ENCODE measurements at regions not wholly inside any gene's neighbourhood (a gene's known extent, or its start where the extent isn't known, plus 50 kb on each side); places are given as distances from the start of the nearest gene placed in this dataset.

GRCh38 chr2:67462738-67463496 is 65.8 kb downstream of the ETAA1 start:
- H3K36me3 ChIP-seq (ENCODE audit: insufficient read depth) = no peaks in the 10 kb centered on the region
- DNase-seq (ENCODE audit: extremely low spot score) = no peak
- 95% methylated on average over 2 of the region's 2 CpGs for WGBS
- H3K4me1 ChIP-seq (ENCODE audit: insufficient read depth) = no peaks in the 10 kb centered on the region
- no peak overlapping the region for H3K27ac ChIP-seq (ENCODE audit: low read depth)
- H3K4me3 ChIP-seq (ENCODE audit: low read depth, low read length) = no peak overlapping the region

GRCh38 chr2:67463810-67464209 is 66.7 kb downstream of the ETAA1 start:
- H3K4me3 ChIP-seq (ENCODE audit: low read depth, low read length) = no peak overlapping the region
- no peak overlapping the region for H3K27ac ChIP-seq (ENCODE audit: low read depth)
- 76% methylated on average over 5 of the region's 5 CpGs for WGBS
- no peaks in the 10 kb centered on the region for H3K4me1 ChIP-seq (ENCODE audit: insufficient read depth)
- no peaks in the 10 kb centered on the region for H3K36me3 ChIP-seq (ENCODE audit: insufficient read depth)
- DNase-seq (ENCODE audit: extremely low spot score) = no peak

- Histone ChIP-seq H3K4me1 (ENCODE audit: insufficient read depth) (no peaks in the 10 kb centered on the region), H3K4me3 (ENCODE audit: low read depth, low read length) (no peak overlapping the region), H3K27ac (ENCODE audit: low read depth) (no peak overlapping the region), H3K36me3 (ENCODE audit: insufficient read depth) (no peaks in the 10 kb centered on the region)
- DNase-seq (ENCODE audit: extremely low spot score) = no peak
Observed at GRCh38 chr2:67465623-67466022, 68.5 kb downstream of the ETAA1 start.

GRCh38 chr2:67466734-67467133 is 69.6 kb downstream of the ETAA1 start:
- Histone ChIP-seq H3K4me1 (ENCODE audit: insufficient read depth) (no peaks in the 10 kb centered on the region), H3K4me3 (ENCODE audit: low read depth, low read length) (no peak overlapping the region), H3K27ac (ENCODE audit: low read depth) (no peak overlapping the region), H3K36me3 (ENCODE audit: insufficient read depth) (no peaks in the 10 kb centered on the region)
- 80% methylated on average over 4 of the region's 4 CpGs for WGBS
- DNase-seq (ENCODE audit: extremely low spot score) = no peak

- no peak for DNase-seq (ENCODE audit: extremely low spot score)
- WGBS = 74% methylated on average over 3 of the region's 3 CpGs
- H3K4me1 ChIP-seq (ENCODE audit: insufficient read depth) = no peaks in the 10 kb centered on the region
- H3K4me3 ChIP-seq (ENCODE audit: low read depth, low read length) = no peak overlapping the region
- no peak overlapping the region for H3K27ac ChIP-seq (ENCODE audit: low read depth)
- no peaks in the 10 kb centered on the region for H3K36me3 ChIP-seq (ENCODE audit: insufficient read depth)
Observed at GRCh38 chr2:67471681-67472080, 74.5 kb downstream of the ETAA1 start.

- Histone ChIP-seq H3K4me3 (ENCODE audit: low read depth, low read length) (no peak overlapping the region), H3K27ac (ENCODE audit: low read depth) (no peak overlapping the region), H3K36me3 (ENCODE audit: insufficient read depth) (no peaks in the 10 kb centered on the region), H3K4me1 (ENCODE audit: insufficient read depth) (no peaks in the 10 kb centered on the region)
- WGBS = 20% methylated on average over 9 of the region's 9 CpGs
- peak; percentile 59 for DNase-seq (ENCODE audit: extremely low spot score)
Observed at GRCh38 chr2:67476809-67477790, 80.0 kb downstream of the ETAA1 start.

- Histone ChIP-seq H3K36me3 (ENCODE audit: insufficient read depth) (no peaks in the 10 kb centered on the region), H3K4me3 (ENCODE audit: low read depth, low read length) (no peak overlapping the region), H3K4me1 (ENCODE audit: insufficient read depth) (no peaks in the 10 kb centered on the region), H3K27ac (ENCODE audit: low read depth) (no peak overlapping the region)
- WGBS = 68% methylated on average over 1 of the region's 1 CpG
- no peak for DNase-seq (ENCODE audit: extremely low spot score)
Observed at GRCh38 chr2:67479261-67479660, 82.1 kb downstream of the ETAA1 start.

- H3K4me3 ChIP-seq (ENCODE audit: low read depth, low read length) = no peak overlapping the region
- H3K27ac ChIP-seq (ENCODE audit: low read depth) = no peak overlapping the region
- H3K36me3 ChIP-seq (ENCODE audit: insufficient read depth) = no peaks in the 10 kb centered on the region
- 48% methylated on average over 2 of the region's 2 CpGs for WGBS
- H3K4me1 ChIP-seq (ENCODE audit: insufficient read depth) = no peaks in the 10 kb centered on the region
- no peak for DNase-seq (ENCODE audit: extremely low spot score)
Observed at GRCh38 chr2:67485431-67485830, 88.3 kb downstream of the ETAA1 start.

- H3K36me3 ChIP-seq (ENCODE audit: insufficient read depth) = no peaks in the 10 kb centered on the region
- no peak for DNase-seq (ENCODE audit: extremely low spot score)
- H3K27ac ChIP-seq (ENCODE audit: low read depth) = no peak overlapping the region
- H3K4me3 ChIP-seq (ENCODE audit: low read depth, low read length) = no peak overlapping the region
- H3K4me1 ChIP-seq (ENCODE audit: insufficient read depth) = no peaks in the 10 kb centered on the region
- WGBS = 92% methylated on average over 1 of the region's 1 CpG
Observed at GRCh38 chr2:67486041-67486796, 89.1 kb downstream of the ETAA1 start.

GRCh38 chr2:67487993-67488392 is 90.9 kb downstream of the ETAA1 start:
- H3K4me3 ChIP-seq (ENCODE audit: low read depth, low read length) = no peak overlapping the region
- whole genome bisulfite sequencing = 88% methylated on average over 4 of the region's 4 CpGs

GRCh38 chr2:67489396-67489795 is 92.3 kb downstream of the ETAA1 start:
- Histone ChIP-seq H3K36me3 (ENCODE audit: insufficient read depth) (no peaks in the 10 kb centered on the region), H3K4me3 (ENCODE audit: low read depth, low read length) (no peak overlapping the region), H3K27ac (ENCODE audit: low read depth) (no peak overlapping the region), H3K4me1 (ENCODE audit: insufficient read depth) (no peaks in the 10 kb centered on the region)
- WGBS = 76% methylated on average over 8 of the region's 8 CpGs
- no peak for DNase-seq (ENCODE audit: extremely low spot score)

More at GRCh38 chr2:67487993-67488392, 90.9 kb downstream of the ETAA1 start:
- no peak for DNase-seq (ENCODE audit: extremely low spot score)
- no peak overlapping the region for H3K27ac ChIP-seq (ENCODE audit: low read depth)
- H3K4me1 ChIP-seq (ENCODE audit: insufficient read depth) = no peaks in the 10 kb centered on the region
- H3K36me3 ChIP-seq (ENCODE audit: insufficient read depth) = no peaks in the 10 kb centered on the region

GRCh38 chr2:67498931-67499330 is 101.8 kb downstream of the ETAA1 start:
- H3K4me3 ChIP-seq (ENCODE audit: low read depth, low read length) = no peak overlapping the region
- no peak overlapping the region for H3K27ac ChIP-seq (ENCODE audit: low read depth)
- 78% methylated on average over 1 of the region's 1 CpG for WGBS

GRCh38 chr2:67499989-67500388 is 102.9 kb downstream of the ETAA1 start:
- no peak for DNase-seq (ENCODE audit: extremely low spot score)
- Histone ChIP-seq H3K4me3 (ENCODE audit: low read depth, low read length) (no peak overlapping the region), H3K27ac (ENCODE audit: low read depth) (no peak overlapping the region), H3K36me3 (ENCODE audit: insufficient read depth) (no peaks in the 10 kb centered on the region), H3K4me1 (ENCODE audit: insufficient read depth) (no peaks in the 10 kb centered on the region)
- WGBS = 68% methylated on average over 4 of the region's 4 CpGs

More at GRCh38 chr2:67498931-67499330, 101.8 kb downstream of the ETAA1 start:
- H3K4me1 ChIP-seq (ENCODE audit: insufficient read depth) = no peaks in the 10 kb centered on the region
- no peak for DNase-seq (ENCODE audit: extremely low spot score)
- no peaks in the 10 kb centered on the region for H3K36me3 ChIP-seq (ENCODE audit: insufficient read depth)
